ENCODE measurements at regions not wholly inside any gene's neighbourhood (a gene's known extent, or its start where the extent isn't known, plus 50 kb on each side); places are given as distances from the start of the nearest gene placed in this dataset.
A peak's percentile ranks its signal among the peaks of the same experiment; 100 is the strongest.

DNA sequence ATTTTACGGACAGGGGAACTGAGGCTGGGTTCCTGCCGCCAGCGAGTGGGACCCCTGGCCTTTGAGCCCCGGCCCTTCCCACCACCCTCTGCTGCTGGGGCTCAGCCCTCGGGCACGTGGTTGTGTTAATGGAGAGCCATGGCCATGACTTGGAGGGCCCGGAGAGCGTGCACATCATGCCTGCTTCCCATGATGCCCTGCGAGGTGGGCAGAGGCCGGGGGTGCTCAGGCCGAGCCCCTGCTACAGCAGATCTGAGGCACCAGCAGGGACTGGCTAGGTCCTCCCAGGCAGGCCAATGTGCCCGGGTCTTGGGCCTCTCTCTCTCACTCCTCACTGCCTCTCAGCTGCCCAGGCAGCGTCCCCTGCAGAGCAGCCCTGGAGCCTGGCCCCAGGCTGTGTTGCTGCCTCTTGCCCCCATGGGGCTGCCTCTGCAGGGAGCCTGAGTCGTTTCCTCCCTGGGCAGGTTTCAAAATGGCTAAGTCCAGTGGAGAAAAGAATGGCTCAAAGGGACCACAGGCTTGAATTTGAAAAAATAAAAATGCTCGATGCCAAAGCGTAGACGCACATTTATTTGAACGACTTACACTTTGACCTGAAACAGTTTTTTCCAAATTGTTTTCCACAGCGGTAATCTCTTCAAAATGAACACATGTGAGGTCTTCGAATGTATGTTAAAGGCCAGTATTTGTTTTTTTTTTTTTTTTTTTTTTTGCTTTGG lies 72.6 kb upstream of the CLDN5 start:
- peaks cover 28% of the 10 kb centered on the region for H3K4me1 ChIP-seq (ENCODE audit: insufficient read depth, low read length)
- H3K27me3 ChIP-seq (ENCODE audit: low read length): no peaks in the 10 kb centered on the region
- no peak overlapping the region for H3K4me3 ChIP-seq (ENCODE audit: low read length)
- no peak overlapping the region for H2AFZ ChIP-seq (ENCODE audit: low read length)
- no peaks in the 10 kb centered on the region for H3K9me2 ChIP-seq (replicated peaks; ENCODE audit: low read length)
- H3K79me2 ChIP-seq (ENCODE audit: low read length): no peaks in the 10 kb centered on the region
- no peak overlapping the region for H3K4me2 ChIP-seq (ENCODE audit: low read length)
- no peaks in the 10 kb centered on the region for H3F3A ChIP-seq (ENCODE audit: low read length, unreplicated experiment)
- H3K36me3 ChIP-seq (ENCODE audit: low read depth, low read length): no peaks in the 10 kb centered on the region
- DNase-seq: no peak
- no TSS peak for BruUV-seq (replicated peaks)
- H3K27ac ChIP-seq (ENCODE audit: low read length): peak overlapping the region; percentile 73; the same call in 1 of the 2 replicates
- ChIA-PET CTCF (no interaction called here), POLR2A (ENCODE audit: unreplicated experiment) (no interaction called here)
- TF ChIP-seq EZH2 (IDR thresholded peaks at IDR 0.05; ENCODE audit: low read length, unreplicated experiment) (no peak), EZH2phosphoT487 (IDR thresholded peaks at IDR 0.05; ENCODE audit: borderline replicate concordance, low read length) (no peak)
- TF ChIP-seq, protein P1, sequence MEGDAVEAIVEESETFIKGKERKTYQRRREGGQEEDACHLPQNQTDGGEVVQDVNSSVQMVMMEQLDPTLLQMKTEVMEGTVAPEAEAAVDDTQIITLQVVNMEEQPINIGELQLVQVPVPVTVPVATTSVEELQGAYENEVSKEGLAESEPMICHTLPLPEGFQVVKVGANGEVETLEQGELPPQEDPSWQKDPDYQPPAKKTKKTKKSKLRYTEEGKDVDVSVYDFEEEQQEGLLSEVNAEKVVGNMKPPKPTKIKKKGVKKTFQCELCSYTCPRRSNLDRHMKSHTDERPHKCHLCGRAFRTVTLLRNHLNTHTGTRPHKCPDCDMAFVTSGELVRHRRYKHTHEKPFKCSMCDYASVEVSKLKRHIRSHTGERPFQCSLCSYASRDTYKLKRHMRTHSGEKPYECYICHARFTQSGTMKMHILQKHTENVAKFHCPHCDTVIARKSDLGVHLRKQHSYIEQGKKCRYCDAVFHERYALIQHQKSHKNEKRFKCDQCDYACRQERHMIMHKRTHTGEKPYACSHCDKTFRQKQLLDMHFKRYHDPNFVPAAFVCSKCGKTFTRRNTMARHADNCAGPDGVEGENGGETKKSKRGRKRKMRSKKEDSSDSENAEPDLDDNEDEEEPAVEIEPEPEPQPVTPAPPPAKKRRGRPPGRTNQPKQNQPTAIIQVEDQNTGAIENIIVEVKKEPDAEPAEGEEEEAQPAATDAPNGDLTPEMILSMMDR (conservative IDR thresholded peaks at IDR 0.05; ENCODE audit: low read depth, low read length): no peak
- H3K9ac ChIP-seq (ENCODE audit: low read length): no peak overlapping the region
- no peak for ATAC-seq
- intact Hi-C loops (cut with micrococcal nuclease): no loop called here
- H4K20me1 ChIP-seq (ENCODE audit: low read length): no peaks in the 10 kb centered on the region
- H3K9me3 ChIP-seq (ENCODE audit: low read length): no peaks in the 10 kb centered on the region

DNA sequence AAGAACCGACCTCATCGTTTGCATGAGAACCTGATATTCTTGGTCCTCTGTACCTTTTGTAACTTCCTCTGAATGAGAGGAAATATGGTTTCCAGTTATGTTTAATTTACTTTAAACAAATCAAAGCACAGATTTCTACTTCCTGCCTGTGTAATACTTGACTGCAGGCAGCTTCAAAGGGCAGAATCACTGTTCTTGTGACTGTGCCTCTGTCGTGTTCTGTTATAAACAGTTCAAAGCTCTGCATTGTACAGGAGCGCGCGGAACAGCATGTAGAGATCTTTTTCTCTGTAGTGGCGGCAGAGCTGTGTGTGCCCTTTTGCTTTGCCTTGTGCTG lies 73.2 kb upstream of the CLDN5 start:
- Histone ChIP-seq H3K9ac (ENCODE audit: low read length) (0 out of 2 replicates have a peak overlapping the region, but pooled peaks have one; percentile 49), H3K9me3 (ENCODE audit: low read length) (no peaks in the 10 kb centered on the region), H3F3A (ENCODE audit: low read length, unreplicated experiment) (no peaks in the 10 kb centered on the region), H3K4me3 (ENCODE audit: low read length) (no peak overlapping the region), H3K79me2 (ENCODE audit: low read length) (no peaks in the 10 kb centered on the region), H3K9me2 (replicated peaks; ENCODE audit: low read length) (no peaks in the 10 kb centered on the region), H3K4me1 (ENCODE audit: insufficient read depth, low read length) (peaks cover 28% of the 10 kb centered on the region), H2AFZ (ENCODE audit: low read length) (0 out of 2 replicates have a peak overlapping the region, but pooled peaks have one; percentile 38), H4K20me1 (ENCODE audit: low read length) (no peaks in the 10 kb centered on the region), H3K27ac (ENCODE audit: low read length) (peak overlapping the region; percentile 73), H3K36me3 (ENCODE audit: low read depth, low read length) (no peaks in the 10 kb centered on the region), H3K27me3 (ENCODE audit: low read length) (no peaks in the 10 kb centered on the region), H3K4me2 (ENCODE audit: low read length) (no peak overlapping the region)
- DNase-seq: no peak
- TF ChIP-seq EZH2phosphoT487 (IDR thresholded peaks at IDR 0.05; ENCODE audit: borderline replicate concordance, low read length) (no peak), EZH2 (IDR thresholded peaks at IDR 0.05; ENCODE audit: low read length, unreplicated experiment) (no peak)
- TF ChIP-seq, protein P1 (conservative IDR thresholded peaks at IDR 0.05; ENCODE audit: low read depth, low read length): no peak
- ChIA-PET CTCF (no interaction called here), POLR2A (ENCODE audit: unreplicated experiment) (no interaction called here)
- no TSS peak for BruUV-seq (replicated peaks)
- ATAC-seq: no peak
- intact Hi-C loops (cut with micrococcal nuclease): no loop called here

DNA sequence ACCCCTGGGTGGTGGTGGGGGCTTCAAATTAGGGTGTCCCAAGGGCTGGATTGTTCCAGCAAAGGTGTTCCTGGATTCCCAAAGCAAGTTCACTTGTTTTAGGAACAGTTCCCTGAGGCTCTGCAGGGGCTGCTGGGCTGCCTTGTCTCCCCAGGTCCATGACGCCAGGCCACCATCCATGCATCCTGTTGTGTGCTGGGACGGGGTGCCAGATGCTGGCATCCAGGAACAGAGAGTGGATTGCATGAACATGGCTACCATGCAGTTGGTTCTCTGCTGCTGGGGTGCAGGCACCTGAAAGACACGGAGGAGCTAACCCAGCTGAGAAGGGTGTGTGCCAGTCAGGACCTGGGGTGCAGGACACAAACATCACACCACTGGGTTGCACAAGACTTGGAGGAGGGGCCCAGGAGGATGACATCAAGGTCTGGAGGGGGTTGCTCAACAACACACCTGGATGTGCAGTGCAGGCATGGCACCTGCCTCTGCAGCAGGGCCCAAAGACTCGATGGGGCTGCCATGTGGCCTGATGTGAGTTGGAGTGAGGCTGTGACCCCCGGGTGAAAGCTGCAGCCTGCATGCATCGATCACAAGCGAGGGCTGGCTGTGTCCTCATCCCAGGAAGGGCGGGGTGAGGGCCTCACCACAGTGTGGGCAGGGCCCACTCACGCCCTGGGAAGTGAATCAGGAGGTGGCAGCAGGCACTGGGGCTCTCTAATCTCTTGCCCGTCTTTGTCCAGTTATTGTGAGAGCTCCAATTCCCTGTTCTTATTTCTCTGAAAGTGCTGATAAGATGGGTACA lies 74.0 kb upstream of the CLDN5 start:
- POLR2A ChIA-PET (ENCODE audit: unreplicated experiment): no interaction called here
- Histone ChIP-seq H2AFZ (ENCODE audit: low read length) (peak overlapping the region; percentile 63), H4K20me1 (ENCODE audit: low read length) (no peaks in the 10 kb centered on the region), H3K4me3 (ENCODE audit: low read length) (no peak overlapping the region), H3K36me3 (ENCODE audit: low read depth, low read length) (no peaks in the 10 kb centered on the region), H3K9me2 (replicated peaks; ENCODE audit: low read length) (no peaks in the 10 kb centered on the region), H3F3A (ENCODE audit: low read length, unreplicated experiment) (no peaks in the 10 kb centered on the region), H3K9me3 (ENCODE audit: low read length) (no peaks in the 10 kb centered on the region), H3K4me2 (ENCODE audit: low read length) (0 out of 2 replicates have a peak overlapping the region, but pooled peaks have one; percentile 27), H3K27ac (ENCODE audit: low read length) (peak overlapping the region; percentile 73), H3K79me2 (ENCODE audit: low read length) (no peaks in the 10 kb centered on the region), H3K4me1 (ENCODE audit: insufficient read depth, low read length) (peaks cover 28% of the 10 kb centered on the region), H3K27me3 (ENCODE audit: low read length) (no peaks in the 10 kb centered on the region), H3K9ac (ENCODE audit: low read length) (peak overlapping the region; percentile 49)
- TF ChIP-seq, protein P1 (conservative IDR thresholded peaks at IDR 0.05; ENCODE audit: low read depth, low read length): no peak
- TF ChIP-seq EZH2phosphoT487 (IDR thresholded peaks at IDR 0.05; ENCODE audit: borderline replicate concordance, low read length) (no peak), EZH2 (IDR thresholded peaks at IDR 0.05; ENCODE audit: low read length, unreplicated experiment) (no peak)
- DNase-seq (peak; percentile 43), ATAC-seq (peak; percentile 89)
- intact Hi-C loops (cut with micrococcal nuclease): no loop called here
- no TSS peak for BruUV-seq (replicated peaks)
- CTCF ChIA-PET: no interaction called here
